DMS79 treated with DMSO at 0.1 percent for 48 hours (cell line): ENCODE measurements at regions not wholly inside any gene's neighbourhood (a gene's known extent, or its start where the extent isn't known, plus 50 kb on each side); places are given as distances from the start of the nearest gene placed in this dataset.
"Not testable (repeated sequence)": the region's sequence is repeated elsewhere in the genome, so short reads cannot be mapped to it uniquely, and the experiment has no call there.

ENCODE experiments used
- DNase-seq: peaks from one replicate; lab custom pipeline; 2025; lab: John Stamatoyannopoulos, UW

GRCh38 chr9:75197561-75197960 is 109.2 kb downstream of the OSTF1 start:
- peak; percentile 32 for DNase-seq

DNA sequence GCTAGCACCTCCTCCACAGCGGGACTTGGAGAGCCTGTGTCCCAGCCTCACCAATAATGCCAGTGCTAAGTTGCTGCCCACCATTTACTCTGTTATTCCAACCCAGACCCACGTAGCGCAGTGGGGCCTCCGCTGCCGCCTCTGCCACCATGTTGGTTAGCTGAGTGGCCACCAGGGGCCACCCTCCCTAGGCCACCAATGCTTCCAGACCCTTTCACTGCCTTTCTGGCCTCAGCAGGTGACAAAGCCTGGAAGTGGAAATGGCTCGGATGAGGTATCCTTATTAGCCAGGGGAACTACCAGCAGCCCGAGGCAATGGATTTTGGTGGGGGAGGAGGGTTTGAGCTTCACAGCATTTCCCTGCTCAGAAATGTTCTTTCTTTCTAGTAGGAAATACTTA is 110.1 kb downstream of the OSTF1 start:
- DNase-seq, result no peak

- DNase-seq, result peak; percentile 2
Measured at GRCh38 chr9:75200892-75201470, 112.7 kb downstream of the OSTF1 start.

- DNase-seq, result no peak
Measured at GRCh38 chr9:75201480-75202209, 113.3 kb downstream of the OSTF1 start.

DNA sequence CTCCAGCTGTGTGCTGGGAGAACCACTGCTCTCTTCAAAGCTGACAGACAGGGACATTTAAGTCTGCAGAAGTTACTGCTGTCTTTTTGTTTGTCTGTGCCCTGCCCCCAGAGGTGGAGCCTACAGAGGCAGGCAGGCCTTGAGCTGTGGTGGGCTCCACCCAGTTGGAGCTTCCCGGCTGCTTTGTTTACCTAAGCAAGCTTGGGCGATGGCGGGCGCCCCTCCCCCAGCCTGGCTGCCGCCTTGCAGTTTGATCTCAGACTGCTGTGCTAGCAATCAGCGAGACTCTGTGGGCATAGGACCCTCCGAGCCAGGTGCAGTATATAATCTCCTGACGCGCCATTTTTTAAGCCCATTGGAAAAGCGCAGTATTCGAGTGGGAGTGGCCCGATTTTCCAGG is 119.7 kb downstream of the OSTF1 start:
- DNase-seq, result not testable (repeated sequence)

DNA sequence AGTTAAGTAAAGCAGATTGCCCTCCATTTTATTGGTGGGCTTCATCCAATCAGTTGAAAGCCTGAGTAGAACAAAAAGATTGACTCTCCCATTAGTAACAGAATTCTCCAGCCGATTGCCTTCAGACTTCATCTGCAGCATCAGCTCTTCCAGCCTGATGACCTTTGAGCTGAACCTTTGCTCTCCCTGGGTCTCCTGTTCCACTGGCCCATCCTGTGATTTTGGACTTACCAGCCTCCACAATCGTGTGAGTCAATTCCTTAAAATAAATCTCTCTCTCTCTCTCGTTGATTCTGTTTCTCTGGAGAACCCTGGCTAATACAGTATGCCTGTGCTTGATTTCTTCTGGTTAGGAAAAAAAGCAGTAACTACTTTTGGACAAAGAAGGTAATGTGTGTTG is 121.9 kb downstream of the OSTF1 start:
- DNase-seq, result no peak

GRCh38 chr9:75213765-75214164 is 125.5 kb downstream of the OSTF1 start:
- no peak for DNase-seq

DNA sequence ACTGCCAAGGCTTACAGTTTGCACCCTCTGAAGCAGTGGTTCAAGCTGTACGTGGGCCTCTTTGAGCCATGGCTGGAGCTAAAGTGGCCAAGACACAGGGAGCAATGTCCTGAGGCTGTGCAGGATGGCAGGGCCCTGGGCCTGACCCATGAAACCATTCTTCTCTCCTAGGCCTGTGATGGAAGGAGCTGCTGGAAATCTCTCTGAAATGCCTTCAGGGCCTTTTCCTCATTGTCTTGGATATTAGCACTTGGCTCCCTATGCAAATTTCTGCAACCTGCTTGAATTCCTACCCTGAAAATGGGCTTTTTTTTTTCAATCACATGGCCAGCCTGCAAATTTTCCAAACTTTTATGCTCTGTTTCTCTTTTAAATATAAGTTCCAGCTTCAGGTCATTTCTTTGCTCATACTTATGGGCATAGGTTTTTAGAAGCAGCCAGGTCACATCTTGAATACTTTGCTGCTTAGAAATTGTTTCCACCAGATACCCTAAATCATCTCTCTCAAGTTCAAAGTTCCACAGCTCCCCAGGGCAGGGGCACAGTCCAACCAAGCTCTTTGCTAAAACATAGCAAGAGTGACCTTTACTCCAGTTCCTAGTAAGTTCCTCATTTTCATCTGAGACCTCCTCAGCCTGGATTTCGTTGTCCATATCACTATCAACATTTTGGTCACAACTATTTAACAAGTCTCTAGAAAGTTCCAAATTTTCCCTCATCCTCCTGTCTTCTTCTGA is 138.3 kb downstream of the OSTF1 start:
- DNase-seq, result no peak

DNA sequence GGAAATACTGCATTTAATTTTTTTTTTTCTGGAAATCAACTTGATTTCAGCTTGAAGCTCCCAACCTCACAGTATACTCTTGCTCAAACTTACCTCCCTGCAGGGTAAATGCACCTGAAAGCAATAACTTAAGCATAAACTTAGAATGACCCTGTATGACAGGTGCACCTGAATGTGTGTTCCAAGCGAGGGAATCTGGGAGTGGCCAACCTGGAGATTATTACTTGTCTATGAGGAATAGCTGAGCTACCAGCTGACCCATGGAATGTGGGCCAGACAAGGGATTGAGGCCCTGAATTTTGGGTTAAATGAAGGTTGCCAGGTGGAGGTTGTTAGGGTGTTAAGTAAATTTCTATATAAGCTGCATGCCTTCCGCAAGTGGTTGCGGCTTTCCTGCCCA is 140.6 kb downstream of the OSTF1 start:
- DNase-seq, result no peak

DNA sequence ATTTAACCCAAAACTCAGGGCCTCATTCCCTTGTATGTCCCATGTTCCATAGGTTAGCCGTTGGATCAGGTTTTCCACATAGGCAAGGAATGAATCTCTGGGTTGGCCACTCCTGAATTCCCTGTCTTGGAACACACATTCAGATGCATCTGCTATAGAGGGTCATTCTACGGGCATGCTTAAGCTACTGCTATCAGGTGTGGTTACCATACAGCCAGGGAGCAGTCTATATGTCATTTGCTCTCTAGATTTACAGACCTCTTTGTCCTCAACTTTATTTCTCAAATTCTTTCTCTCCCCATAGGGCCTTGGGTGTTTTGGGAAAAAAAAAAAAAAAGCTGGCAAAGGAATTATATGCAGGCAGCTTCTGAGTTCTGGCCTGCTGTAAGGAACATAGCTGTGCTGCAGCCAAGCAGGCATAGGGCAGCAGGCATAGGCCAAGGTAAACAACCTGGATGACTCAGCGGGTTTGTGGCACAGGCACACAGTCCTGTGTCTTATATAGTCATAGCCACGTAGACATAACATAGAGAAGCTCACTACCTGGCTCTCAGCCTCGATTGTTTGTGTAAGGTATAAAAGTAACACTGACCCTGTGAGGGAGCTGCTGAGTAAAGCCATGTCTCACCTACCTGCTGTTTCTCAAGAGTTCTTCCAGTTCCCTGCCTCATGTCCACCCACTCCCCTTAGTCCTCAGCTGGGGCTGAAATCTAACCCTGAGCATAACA is 141.5 kb downstream of the OSTF1 start:
- DNase-seq, result no peak

DNA sequence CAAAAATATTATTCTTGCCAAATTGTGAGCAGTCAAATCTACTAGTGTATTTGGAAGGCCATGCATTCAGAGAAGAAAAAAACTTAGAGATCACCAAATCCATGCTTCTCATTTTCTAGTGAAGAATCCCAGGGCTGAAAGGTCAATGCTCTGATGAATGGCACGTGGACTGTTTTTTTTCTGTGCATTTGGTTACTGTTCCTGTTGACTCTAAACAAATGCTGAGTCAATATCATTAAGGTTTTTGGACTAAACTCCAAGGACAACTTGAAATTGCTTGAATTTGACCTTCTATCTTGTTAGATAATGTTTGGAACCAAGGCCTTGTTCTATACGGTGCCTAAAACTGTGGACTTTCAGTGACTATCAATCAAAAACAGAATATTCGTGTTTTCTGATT is 142.2 kb downstream of the OSTF1 start:
- DNase-seq, result no peak

DNA sequence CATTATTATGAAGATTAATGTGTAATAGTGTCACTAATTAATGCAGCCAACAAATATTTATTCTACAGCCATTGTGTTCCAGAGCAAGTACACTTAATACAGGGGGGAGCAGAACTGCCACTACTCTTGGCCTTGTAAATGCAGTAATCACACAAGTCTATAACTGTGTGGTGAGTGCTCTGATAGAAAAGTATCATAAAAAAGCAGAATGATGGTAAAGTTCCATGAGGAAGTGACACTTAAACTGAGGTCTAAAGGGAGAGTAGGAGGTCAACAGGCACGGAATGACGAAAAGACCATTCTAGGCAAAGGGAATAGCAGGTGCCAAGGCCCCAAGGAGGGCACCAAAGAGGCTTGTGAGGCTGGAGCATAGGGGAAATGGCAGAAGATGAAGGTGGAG is 142.9 kb downstream of the OSTF1 start:
- no peak for DNase-seq

- no peak for DNase-seq
Measured at GRCh38 chr9:75233011-75233410, 144.7 kb downstream of the OSTF1 start.

DNA sequence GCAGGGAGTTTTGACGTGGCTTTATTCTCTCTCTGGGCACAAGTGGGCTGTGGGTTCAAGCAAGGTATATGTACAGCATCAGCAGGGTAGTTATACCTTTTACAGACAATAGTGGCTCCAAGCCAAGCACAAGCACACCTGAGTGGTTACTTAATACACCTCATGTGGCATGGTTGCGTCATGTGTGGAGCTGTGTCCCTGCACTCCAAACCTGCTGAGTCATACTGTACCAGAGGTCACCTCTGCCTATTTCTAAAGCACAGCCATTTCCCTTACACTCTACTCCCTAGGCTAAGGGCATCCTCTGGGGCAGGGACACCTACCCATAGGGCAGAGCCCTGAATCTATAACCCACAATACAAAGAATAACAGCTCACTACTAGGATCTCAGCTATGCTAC is 147.3 kb downstream of the OSTF1 start:
- no peak for DNase-seq

GRCh38 chr9:75238311-75238976 is 150.1 kb downstream of the OSTF1 start:
- DNase-seq, result no peak

GRCh38 chr9:75239176-75239575 is 150.9 kb downstream of the OSTF1 start:
- no peak for DNase-seq

GRCh38 chr9:75242426-75242825 is 154.1 kb downstream of the OSTF1 start:
- no peak for DNase-seq

DNA sequence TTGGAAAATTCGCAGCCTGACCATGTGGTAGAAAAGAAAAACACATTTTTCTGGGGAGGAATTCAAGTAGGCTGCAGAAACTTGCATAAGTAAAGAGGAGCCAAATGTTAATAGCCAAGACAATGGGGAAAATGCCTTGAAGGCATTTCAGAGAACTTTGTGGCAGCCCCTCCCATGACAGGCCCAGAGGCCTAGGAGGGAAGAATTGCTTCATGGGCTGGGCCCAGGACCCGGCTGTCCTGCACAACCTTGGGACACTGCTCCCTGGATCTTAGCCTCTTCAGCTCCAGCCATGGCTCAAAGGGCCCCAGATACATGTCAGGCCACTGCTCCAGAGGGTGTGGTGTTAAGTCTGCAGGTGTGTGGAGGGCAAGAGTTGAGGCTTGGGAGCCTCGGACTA is 158.6 kb downstream of the OSTF1 start:
- no peak for DNase-seq

GRCh38 chr9:75265525-75265972 is 177.2 kb downstream of the OSTF1 start:
- peak; percentile 0 for DNase-seq

DNA sequence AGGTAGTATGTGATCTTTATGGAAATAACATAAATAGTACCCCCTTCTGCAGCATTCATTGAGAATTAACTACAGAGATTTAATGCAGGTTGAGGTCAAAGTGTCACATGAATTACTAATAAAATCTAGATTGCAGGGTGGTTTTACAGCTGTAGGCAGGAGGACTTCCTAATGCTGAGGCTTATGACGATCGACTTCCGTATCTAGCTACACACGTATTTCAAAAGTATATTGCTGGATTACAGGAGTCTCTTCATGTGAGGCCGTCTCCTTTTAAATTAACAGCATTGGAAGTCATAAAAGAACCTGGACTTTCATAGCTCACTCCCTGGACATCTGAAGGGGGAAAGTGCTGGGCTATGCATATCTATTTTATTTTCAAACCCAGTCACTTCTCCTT is 180.9 kb downstream of the OSTF1 start:
- no peak for DNase-seq

- not testable (repeated sequence) for DNase-seq
Measured at GRCh38 chr9:75273055-75273454, 184.7 kb downstream of the OSTF1 start.

GRCh38 chr9:75274781-75275180 is 186.5 kb downstream of the OSTF1 start:
- DNase-seq, result no peak
